ENCODE measurements at regions not wholly inside any gene's neighbourhood (a gene's known extent, or its start where the extent isn't known, plus 50 kb on each side); places are given as distances from the start of the nearest gene placed in this dataset.
A peak's percentile ranks its signal among the peaks of the same experiment; 100 is the strongest.

DNA sequence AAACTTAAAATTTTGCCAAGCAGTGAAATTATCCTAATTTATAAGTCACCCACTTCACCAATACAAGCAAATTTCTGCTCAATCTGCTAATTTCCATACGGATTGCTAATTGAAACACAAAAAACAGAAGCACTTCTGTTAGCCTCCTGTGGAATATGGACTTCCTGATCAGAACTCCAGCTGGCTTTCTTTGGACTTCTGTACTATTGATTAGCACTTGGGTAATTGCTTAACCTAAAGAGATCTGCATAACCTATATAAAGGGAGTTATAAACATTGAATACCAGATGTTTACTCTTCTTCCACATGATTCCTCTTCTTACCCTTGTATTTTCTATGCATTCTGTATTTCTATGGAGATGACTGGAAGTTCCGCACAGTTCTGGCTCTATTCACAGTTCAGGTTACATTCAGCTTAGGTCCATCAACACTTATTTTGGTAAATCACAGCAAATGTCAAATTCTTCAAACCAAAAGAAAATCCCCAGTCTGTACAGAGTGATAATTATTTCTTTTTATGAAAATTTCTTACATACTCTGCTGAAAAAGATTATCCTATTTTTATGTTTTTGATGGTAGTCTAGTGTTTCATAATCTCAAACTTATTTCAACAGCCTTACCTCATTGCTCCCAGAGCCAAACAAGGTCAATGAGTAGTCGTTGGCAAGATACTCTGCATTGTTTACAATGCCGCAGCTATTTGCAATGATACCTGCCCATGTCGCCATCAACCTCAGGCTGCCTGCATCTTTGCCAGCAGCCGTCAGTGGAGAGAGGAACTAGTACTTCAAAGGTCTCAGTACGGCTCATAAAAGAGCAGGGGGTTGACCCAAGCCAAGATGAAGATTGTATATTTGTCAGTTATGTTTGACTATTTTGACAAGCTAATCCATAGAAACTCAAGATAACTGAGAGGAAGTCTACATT is 225.6 kb downstream of the AHR start:
- no peak for DNase-seq (ENCODE audit: extremely low spot score)
- 62% methylated on average over 7 of the region's 7 CpGs for WGBS
- peak overlapping the region; percentile 26 to 32 (median 30) for H3K27ac ChIP-seq (replicated peaks in 1 of 4)
- H3K27me3 ChIP-seq: no peaks in the 10 kb centered on the region
- no peaks in the 10 kb centered on the region for H3K36me3 ChIP-seq
- H3K4me3 ChIP-seq: no peak overlapping the region
- no peaks in the 10 kb centered on the region for H3K9me3 ChIP-seq
- intact Hi-C loops (cut with DNase I): no loop called here
- peak; percentile 20 to 27 for TF ChIP-seq POLR2AphosphoS5 (IDR thresholded peaks at IDR 0.05)
- TF ChIP-seq POLR2A (IDR thresholded peaks at IDR 0.05; ENCODE audit: low read depth): no peak
- peaks cover 4 to 42% (median 24%) of the 10 kb centered on the region in 4 donors for H3K4me1 ChIP-seq

DNA sequence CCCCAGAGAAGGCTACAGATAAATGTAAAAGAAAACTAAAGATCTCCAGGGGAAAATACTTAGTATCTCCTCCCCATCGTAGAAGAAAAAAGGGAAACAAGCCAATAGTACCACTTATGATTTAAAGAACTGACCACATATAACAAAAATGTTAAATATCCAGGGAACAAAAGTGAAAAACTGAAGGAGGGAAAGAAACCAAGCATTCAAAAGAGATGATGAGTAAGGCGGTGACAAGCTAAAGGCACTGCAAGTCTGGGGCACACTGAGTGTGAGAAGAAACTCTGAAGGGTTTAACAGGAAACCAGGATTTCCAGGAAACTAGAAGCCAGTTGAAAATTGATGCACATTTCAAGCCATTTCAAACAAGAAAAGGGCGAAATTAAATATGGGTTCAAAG is 226.3 kb downstream of the AHR start:
- DNase-seq (ENCODE audit: extremely low spot score): no peak
- Histone ChIP-seq H3K27ac (replicated peaks in 1 of 4) (peak overlapping the region in 1 of 4 donors; percentile 29), H3K4me1 (peaks cover 4 to 42% (median 24%) of the 10 kb centered on the region in 4 donors), H3K4me3 (no peak overlapping the region), H3K27me3 (no peaks in the 10 kb centered on the region), H3K9me3 (no peaks in the 10 kb centered on the region), H3K36me3 (no peaks in the 10 kb centered on the region)
- WGBS: 76% methylated on average over 3 of the region's 3 CpGs
- no peak for TF ChIP-seq POLR2A (IDR thresholded peaks at IDR 0.05; ENCODE audit: low read depth)
- TF ChIP-seq EP300 (IDR thresholded peaks at IDR 0.05): no peak
- TF ChIP-seq POLR2AphosphoS5 (IDR thresholded peaks at IDR 0.05): no peak
- TF ChIP-seq, protein P1, sequence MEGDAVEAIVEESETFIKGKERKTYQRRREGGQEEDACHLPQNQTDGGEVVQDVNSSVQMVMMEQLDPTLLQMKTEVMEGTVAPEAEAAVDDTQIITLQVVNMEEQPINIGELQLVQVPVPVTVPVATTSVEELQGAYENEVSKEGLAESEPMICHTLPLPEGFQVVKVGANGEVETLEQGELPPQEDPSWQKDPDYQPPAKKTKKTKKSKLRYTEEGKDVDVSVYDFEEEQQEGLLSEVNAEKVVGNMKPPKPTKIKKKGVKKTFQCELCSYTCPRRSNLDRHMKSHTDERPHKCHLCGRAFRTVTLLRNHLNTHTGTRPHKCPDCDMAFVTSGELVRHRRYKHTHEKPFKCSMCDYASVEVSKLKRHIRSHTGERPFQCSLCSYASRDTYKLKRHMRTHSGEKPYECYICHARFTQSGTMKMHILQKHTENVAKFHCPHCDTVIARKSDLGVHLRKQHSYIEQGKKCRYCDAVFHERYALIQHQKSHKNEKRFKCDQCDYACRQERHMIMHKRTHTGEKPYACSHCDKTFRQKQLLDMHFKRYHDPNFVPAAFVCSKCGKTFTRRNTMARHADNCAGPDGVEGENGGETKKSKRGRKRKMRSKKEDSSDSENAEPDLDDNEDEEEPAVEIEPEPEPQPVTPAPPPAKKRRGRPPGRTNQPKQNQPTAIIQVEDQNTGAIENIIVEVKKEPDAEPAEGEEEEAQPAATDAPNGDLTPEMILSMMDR (IDR thresholded peaks at IDR 0.05): no peak
- intact Hi-C loops (cut with DNase I): no loop called here

DNA sequence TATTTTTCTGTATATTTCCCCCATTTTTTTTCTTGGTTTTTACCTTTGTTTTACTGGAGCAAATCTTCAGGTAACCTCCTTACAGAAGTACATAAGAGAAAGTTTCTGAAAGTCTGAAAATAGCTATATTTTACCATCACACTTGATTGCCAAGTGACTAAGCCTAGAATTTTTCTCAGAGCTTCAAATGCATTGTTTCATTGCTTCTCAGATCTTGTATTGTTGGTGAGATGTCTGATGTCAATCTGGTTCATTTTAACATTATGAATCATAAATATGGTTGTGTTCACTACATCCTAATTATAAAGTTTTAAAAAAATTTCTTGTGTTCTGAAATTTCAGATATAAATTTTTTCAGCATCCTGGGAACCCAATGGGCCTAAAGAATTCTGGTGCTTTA is 228.2 kb downstream of the AHR start:
- intact Hi-C loops (cut with DNase I): no loop called here
- TF ChIP-seq EP300 (IDR thresholded peaks at IDR 0.05) (no peak), POLR2AphosphoS5 (IDR thresholded peaks at IDR 0.05) (no peak), POLR2A (IDR thresholded peaks at IDR 0.05; ENCODE audit: low read depth) (no peak)
- TF ChIP-seq, protein P1 (IDR thresholded peaks at IDR 0.05): no peak
- no peaks in the 10 kb centered on the region for H3K27me3 ChIP-seq
- no peaks in the 10 kb centered on the region for H3K9me3 ChIP-seq
- no peak overlapping the region for H3K4me3 ChIP-seq
- H3K27ac ChIP-seq (replicated peaks in 1 of 4): no peak overlapping the region
- no peaks in the 10 kb centered on the region for H3K36me3 ChIP-seq
- no peak for DNase-seq (ENCODE audit: extremely low spot score)
- H3K4me1 ChIP-seq: peaks cover 4 to 34% (median 17%) of the 10 kb centered on the region in 4 donors

DNA sequence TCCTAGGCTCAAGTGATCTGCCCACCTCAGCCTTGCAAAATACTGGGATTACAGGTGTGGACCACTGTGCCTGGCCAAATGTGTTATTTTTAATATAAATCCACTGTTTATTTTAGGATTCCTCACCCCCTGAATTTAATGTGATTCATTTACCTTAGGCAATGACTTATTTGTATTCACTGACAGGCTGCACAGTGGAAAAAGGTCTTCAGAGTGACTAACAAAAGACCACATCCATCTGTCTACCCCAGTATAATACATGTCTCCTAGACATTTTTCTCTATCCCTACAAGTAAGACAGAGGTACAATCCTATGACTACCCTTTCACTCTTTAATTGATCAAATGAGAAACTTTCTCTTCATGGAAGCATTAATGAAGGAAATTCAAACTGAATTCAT is 230.2 kb downstream of the AHR start:
- Histone ChIP-seq H3K36me3 (no peaks in the 10 kb centered on the region), H3K4me3 (no peak overlapping the region), H3K4me1 (peaks cover 3 to 15% (median 8%) of the 10 kb centered on the region in 4 donors), H3K27me3 (no peaks in the 10 kb centered on the region), H3K9me3 (no peaks in the 10 kb centered on the region), H3K27ac (replicated peaks in 1 of 4) (no peak overlapping the region)
- TF ChIP-seq POLR2AphosphoS5 (IDR thresholded peaks at IDR 0.05) (no peak), POLR2A (IDR thresholded peaks at IDR 0.05; ENCODE audit: low read depth) (no peak), EP300 (IDR thresholded peaks at IDR 0.05) (no peak)
- TF ChIP-seq, protein P1 (IDR thresholded peaks at IDR 0.05): no peak
- intact Hi-C loops (cut with DNase I): no loop called here
- DNase-seq (ENCODE audit: extremely low spot score): no peak

DNA sequence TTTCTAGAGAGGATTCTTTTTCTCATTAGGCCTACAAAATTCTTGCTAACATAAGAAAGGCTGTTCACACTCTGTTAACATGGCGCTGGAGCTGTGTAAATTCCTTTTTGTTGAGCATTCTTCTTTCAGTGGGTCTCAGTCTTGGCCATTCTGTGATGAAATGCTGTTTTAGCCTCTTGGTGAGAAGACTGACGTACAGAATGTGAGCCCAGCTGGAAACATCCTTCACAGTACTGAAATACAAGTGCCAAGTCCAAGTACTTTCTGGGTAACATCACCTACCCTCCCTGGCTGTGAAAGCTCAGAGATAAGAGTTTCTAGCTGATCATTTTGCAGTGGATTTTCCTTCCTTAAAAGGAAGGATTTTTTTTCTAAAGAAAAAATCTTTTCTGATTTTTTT is 231.8 kb downstream of the AHR start:
- TF ChIP-seq EP300 (IDR thresholded peaks at IDR 0.05) (no peak), POLR2A (IDR thresholded peaks at IDR 0.05; ENCODE audit: low read depth) (no peak), POLR2AphosphoS5 (IDR thresholded peaks at IDR 0.05) (no peak)
- TF ChIP-seq, protein P1 (IDR thresholded peaks at IDR 0.05): no peak
- WGBS: 65% methylated on average over 2 of the region's 2 CpGs
- DNase-seq (ENCODE audit: extremely low spot score): no peak
- Histone ChIP-seq H3K4me3 (no peak overlapping the region), H3K36me3 (no peaks in the 10 kb centered on the region), H3K27me3 (no peaks in the 10 kb centered on the region), H3K4me1 (peaks cover 0 to 4% (median 2%) of the 10 kb centered on the region in 4 donors), H3K27ac (replicated peaks in 1 of 4) (no peak overlapping the region), H3K9me3 (no peaks in the 10 kb centered on the region)
- intact Hi-C loops (cut with DNase I): loop anchor here (5.0 to 10.0 kb wide), 2 partner anchors 215 to 548 kb away; no protein-coding TSS in a partner anchor

Measured in esophagus muscularis mucosa (tissue), 4 donors.